ENCODE measurements at regions not wholly inside any gene's neighbourhood (a gene's known extent, or its start where the extent isn't known, plus 50 kb on each side); places are given as distances from the start of the nearest gene placed in this dataset.

DNA sequence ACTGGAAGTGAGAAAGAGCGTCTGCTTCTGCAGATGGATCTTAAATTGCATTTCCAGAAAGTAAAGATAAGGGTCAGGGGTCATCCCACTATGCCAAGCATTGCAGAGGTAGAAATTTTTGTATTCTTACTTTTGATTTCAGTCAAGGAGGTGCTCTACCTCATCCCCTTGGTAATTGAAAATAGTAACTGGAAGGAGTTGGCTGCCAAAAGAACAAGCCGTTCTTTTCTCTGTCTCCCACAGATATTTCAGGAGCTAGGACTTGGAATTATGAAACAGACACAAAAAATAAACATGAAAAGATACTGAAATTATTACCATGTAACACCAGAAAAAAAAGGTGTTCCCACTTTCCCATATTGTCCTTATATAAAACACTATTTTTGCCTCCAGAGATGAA is 309.9 kb upstream of the UMPS start:
- Histone ChIP-seq H3K27me3 (replicated peaks; ENCODE audit: insufficient read depth) (no peaks in the 10 kb centered on the region), H3K4me1 (ENCODE audit: control insufficient read depth in 1 of 2, low read depth in 2 of 2) (peaks cover 16 to 64% of the 10 kb centered on the region in 2 donors), H3K36me3 (peaks cover 42% of the 10 kb centered on the region), H3K27ac (peak overlapping the region; percentile 60 to 74), H3K4me3 (no peak overlapping the region), H3K9me3 (no peaks in the 10 kb centered on the region)
- TF ChIP-seq, protein P1, sequence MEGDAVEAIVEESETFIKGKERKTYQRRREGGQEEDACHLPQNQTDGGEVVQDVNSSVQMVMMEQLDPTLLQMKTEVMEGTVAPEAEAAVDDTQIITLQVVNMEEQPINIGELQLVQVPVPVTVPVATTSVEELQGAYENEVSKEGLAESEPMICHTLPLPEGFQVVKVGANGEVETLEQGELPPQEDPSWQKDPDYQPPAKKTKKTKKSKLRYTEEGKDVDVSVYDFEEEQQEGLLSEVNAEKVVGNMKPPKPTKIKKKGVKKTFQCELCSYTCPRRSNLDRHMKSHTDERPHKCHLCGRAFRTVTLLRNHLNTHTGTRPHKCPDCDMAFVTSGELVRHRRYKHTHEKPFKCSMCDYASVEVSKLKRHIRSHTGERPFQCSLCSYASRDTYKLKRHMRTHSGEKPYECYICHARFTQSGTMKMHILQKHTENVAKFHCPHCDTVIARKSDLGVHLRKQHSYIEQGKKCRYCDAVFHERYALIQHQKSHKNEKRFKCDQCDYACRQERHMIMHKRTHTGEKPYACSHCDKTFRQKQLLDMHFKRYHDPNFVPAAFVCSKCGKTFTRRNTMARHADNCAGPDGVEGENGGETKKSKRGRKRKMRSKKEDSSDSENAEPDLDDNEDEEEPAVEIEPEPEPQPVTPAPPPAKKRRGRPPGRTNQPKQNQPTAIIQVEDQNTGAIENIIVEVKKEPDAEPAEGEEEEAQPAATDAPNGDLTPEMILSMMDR (IDR thresholded peaks at IDR 0.05), result no peak
- DNase-seq (ENCODE audit: low spot score) (no peak), ATAC-seq (ENCODE audit: insufficient number of reproducible peaks, low FRiP score, low read depth) (no peak)

DNA sequence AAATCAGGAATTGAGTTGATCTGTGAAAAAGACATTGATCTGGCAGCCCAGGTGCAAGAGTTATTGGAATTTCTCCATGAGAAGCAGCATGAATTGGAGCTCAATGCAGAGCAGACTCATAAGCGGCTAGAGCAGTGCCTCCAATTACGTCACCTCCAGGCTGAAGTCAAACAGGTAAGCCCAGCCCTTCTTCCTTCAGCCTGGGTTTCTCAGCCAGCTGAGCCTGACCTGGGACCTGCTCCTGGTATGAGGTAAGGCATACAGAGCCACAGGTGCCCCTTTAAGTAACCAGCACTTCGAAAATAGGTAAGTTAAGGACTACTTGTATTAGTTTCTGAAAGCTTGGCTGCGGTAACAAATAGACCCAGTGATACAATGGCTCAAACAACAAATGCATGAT is 307.4 kb upstream of the UMPS start:
- Histone ChIP-seq H3K9me3 (no peaks in the 10 kb centered on the region), H3K4me3 (no peak overlapping the region), H3K36me3 (peaks cover 44% of the 10 kb centered on the region), H3K27me3 (replicated peaks; ENCODE audit: insufficient read depth) (no peaks in the 10 kb centered on the region), H3K4me1 (ENCODE audit: control insufficient read depth in 1 of 2, low read depth in 2 of 2) (peaks cover 10 to 45% of the 10 kb centered on the region in 2 donors), H3K27ac (peak overlapping the region in 1 of 2 donors; percentile 9)
- ATAC-seq (ENCODE audit: insufficient number of reproducible peaks, low FRiP score, low read depth) (no peak), DNase-seq (ENCODE audit: low spot score) (no peak)
- TF ChIP-seq, protein P1 (IDR thresholded peaks at IDR 0.05), result no peak

DNA sequence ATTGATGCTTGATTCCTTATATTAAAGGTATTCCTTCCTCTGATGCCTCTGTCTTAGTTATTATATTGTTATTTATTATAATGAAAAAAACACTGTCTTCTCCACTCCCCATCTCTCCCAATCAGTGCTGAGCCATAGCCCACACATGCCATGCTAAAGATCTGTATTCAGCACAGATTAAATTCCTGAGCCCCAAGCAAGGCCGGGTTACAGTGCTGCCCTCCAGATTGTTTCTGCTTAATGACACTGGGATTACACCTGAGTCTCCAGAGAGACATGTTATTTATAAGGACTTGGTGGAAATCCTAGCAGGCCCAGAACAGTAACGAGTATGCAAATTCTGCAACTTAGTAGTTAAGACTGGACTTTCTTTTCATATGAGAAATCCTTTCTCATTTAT is 305.9 kb upstream of the UMPS start:
- DNase-seq (ENCODE audit: low spot score) (no peak), ATAC-seq (ENCODE audit: insufficient number of reproducible peaks, low FRiP score, low read depth) (no peak)
- Histone ChIP-seq H3K27ac (peak overlapping the region in 1 of 2 donors; percentile 21), H3K4me3 (no peak overlapping the region), H3K9me3 (no peaks in the 10 kb centered on the region), H3K27me3 (replicated peaks; ENCODE audit: insufficient read depth) (no peaks in the 10 kb centered on the region), H3K36me3 (peaks cover 41% of the 10 kb centered on the region), H3K4me1 (ENCODE audit: control insufficient read depth in 1 of 2, low read depth in 2 of 2) (peaks cover 16 to 44% of the 10 kb centered on the region in 2 donors)
- TF ChIP-seq, protein P1 (IDR thresholded peaks at IDR 0.05), result no peak

DNA sequence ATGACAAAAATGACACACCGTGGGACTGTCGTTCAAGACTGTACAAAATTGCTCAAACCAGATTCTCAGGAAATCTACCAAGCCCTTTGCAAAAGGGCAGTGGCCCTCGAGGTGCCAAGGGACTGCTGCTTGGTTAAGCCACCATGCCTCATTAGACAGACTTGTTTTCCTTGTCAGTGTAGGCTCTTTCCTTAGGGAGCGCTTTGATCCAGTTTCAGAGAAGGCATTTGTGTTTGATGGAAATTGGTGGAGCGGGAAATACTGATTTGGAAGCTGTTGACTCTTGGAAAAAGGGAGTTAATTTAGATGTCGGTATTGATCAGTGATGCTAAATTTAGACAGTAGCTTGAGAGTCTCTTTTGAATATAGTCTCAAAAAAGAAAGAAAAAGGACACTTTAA is 304.3 kb upstream of the UMPS start:
- TF ChIP-seq, protein P1 (IDR thresholded peaks at IDR 0.05), result no peak

DNA sequence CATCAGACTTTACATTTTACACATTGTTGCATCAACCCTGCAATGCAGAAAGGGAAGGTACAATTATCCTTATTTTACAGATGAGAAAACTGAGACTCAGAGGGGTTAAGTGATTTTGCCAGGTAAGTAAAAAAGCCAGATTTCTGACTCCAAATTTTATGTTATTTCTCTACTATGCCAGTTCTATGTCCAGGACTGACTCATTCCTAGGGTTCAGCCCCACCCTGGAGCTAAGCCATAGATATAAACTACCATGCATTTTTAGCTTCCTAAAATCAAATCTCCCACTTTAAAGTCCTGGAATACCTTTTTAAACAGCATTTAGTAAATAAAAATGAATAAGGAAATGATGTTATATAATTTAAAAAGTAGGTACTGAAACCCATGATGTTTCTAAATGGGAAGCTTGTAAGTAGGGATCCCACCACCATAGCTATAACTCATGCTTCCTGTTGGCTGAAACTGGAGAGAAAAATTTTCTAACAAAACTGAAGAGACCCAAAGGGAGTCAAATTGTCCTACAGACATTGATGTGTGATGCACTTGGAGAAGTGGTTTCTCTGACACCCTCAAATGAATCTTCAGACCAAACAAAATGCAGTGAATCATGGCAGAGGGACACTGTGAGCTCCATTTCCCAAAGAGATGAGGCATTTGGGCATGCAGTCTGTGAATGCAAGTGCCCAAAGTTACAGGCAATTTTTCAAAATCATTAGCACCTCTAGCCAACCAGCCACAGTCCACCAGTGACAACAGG is 301.7 kb upstream of the UMPS start:
- Histone ChIP-seq H3K36me3 (peaks cover 53% of the 10 kb centered on the region), H3K4me1 (ENCODE audit: control insufficient read depth in 1 of 2, low read depth in 2 of 2) (peaks cover 9 to 21% of the 10 kb centered on the region in 2 donors), H3K27ac (peak overlapping the region; percentile 12 to 22), H3K9me3 (no peaks in the 10 kb centered on the region), H3K27me3 (replicated peaks; ENCODE audit: insufficient read depth) (no peaks in the 10 kb centered on the region), H3K4me3 (no peak overlapping the region)
- DNase-seq (ENCODE audit: low spot score) (no peak), ATAC-seq (ENCODE audit: insufficient number of reproducible peaks, low FRiP score, low read depth) (no peak)
- TF ChIP-seq, protein P1 (IDR thresholded peaks at IDR 0.05), result no peak

More for the DNA sequence above, 304.3 kb upstream of the UMPS start:
- no peak for DNase-seq (ENCODE audit: low spot score)
- no peak overlapping the region for H3K27ac ChIP-seq
- H3K27me3 ChIP-seq (replicated peaks; ENCODE audit: insufficient read depth), result no peaks in the 10 kb centered on the region
- no peaks in the 10 kb centered on the region for H3K9me3 ChIP-seq
- no peak overlapping the region for H3K4me3 ChIP-seq
- ATAC-seq (ENCODE audit: insufficient number of reproducible peaks, low FRiP score, low read depth), result no peak
- peaks cover 52% of the 10 kb centered on the region for H3K36me3 ChIP-seq
- H3K4me1 ChIP-seq (ENCODE audit: control insufficient read depth in 1 of 2, low read depth in 2 of 2), result peaks cover 9 to 29% of the 10 kb centered on the region in 2 donors
